ENCODE measurements at regions not wholly inside any gene's neighbourhood (a gene's known extent, or its start where the extent isn't known, plus 50 kb on each side); places are given as distances from the start of the nearest gene placed in this dataset.

- no peak for DNase-seq (ENCODE audit: low read depth in 2 of 2)
Observed at GRCh38 chr13:30031488-30031887, 181.1 kb upstream of the UBL3 start.

- no peak for DNase-seq (ENCODE audit: low read depth in 2 of 2)
Observed at GRCh38 chr13:30030141-30030750, 179.8 kb upstream of the UBL3 start.

- DNase-seq (ENCODE audit: low read depth in 2 of 2): no peak
Observed at GRCh38 chr13:30027569-30028455, 177.4 kb upstream of the UBL3 start.

- no peak for DNase-seq (ENCODE audit: low read depth in 2 of 2)
Observed at GRCh38 chr13:30026909-30027308, 176.5 kb upstream of the UBL3 start.

- no peak for DNase-seq (ENCODE audit: low read depth in 2 of 2)
Observed at GRCh38 chr13:30026093-30026492, 175.7 kb upstream of the UBL3 start.

GRCh38 chr13:30025351-30025750, 174.9 kb upstream of the UBL3 start:
- DNase-seq (ENCODE audit: low read depth in 2 of 2): no peak

GRCh38 chr13:30024125-30024865, 173.9 kb upstream of the UBL3 start:
- no peak for DNase-seq (ENCODE audit: low read depth in 2 of 2)

- DNase-seq (ENCODE audit: low read depth in 2 of 2): no peak
Observed at GRCh38 chr13:30023196-30023895, 172.9 kb upstream of the UBL3 start.

- no peak for DNase-seq (ENCODE audit: low read depth in 2 of 2)
Observed at GRCh38 chr13:30022796-30023195, 172.4 kb upstream of the UBL3 start.

GRCh38 chr13:30022256-30022655, 171.8 kb upstream of the UBL3 start:
- no peak for DNase-seq (ENCODE audit: low read depth in 2 of 2)

- no peak for DNase-seq (ENCODE audit: low read depth in 2 of 2)
Observed at GRCh38 chr13:30021611-30022010, 171.2 kb upstream of the UBL3 start.

- DNase-seq (ENCODE audit: low read depth in 2 of 2): no peak
Observed at GRCh38 chr13:30020726-30021312, 170.4 kb upstream of the UBL3 start.

- DNase-seq (ENCODE audit: low read depth in 2 of 2): no peak
Observed at GRCh38 chr13:30019648-30020626, 169.5 kb upstream of the UBL3 start.

GRCh38 chr13:30017880-30018279, 167.5 kb upstream of the UBL3 start:
- no peak for DNase-seq (ENCODE audit: low read depth in 2 of 2)

- DNase-seq (ENCODE audit: low read depth in 2 of 2): no peak
Observed at GRCh38 chr13:30016398-30016797, 166.0 kb upstream of the UBL3 start.

- no peak for DNase-seq (ENCODE audit: low read depth in 2 of 2)
Observed at GRCh38 chr13:30009411-30009810, 159.0 kb upstream of the UBL3 start.

- DNase-seq (ENCODE audit: low read depth in 2 of 2): no peak
Observed at GRCh38 chr13:30006246-30006645, 155.8 kb upstream of the UBL3 start.

- DNase-seq (ENCODE audit: low read depth in 2 of 2): no peak
Observed at GRCh38 chr13:30004204-30004603, 153.8 kb upstream of the UBL3 start.

- DNase-seq (ENCODE audit: low read depth in 2 of 2): no peak
Observed at GRCh38 chr13:30002577-30002976, 152.2 kb upstream of the UBL3 start.

GRCh38 chr13:30000370-30000765, 150.0 kb upstream of the UBL3 start:
- no peak for DNase-seq (ENCODE audit: low read depth in 2 of 2)

All from stimulated activated CD8-positive, alpha-beta memory T cell treated with anti-CD3 and anti-CD28 coated beads, Interleukin-15, amount 100 ng/mL, for 48 hours (primary cell).